ENCODE measurements at regions not wholly inside any gene's neighbourhood (a gene's known extent, or its start where the extent isn't known, plus 50 kb on each side); places are given as distances from the start of the nearest gene placed in this dataset.
"Not testable (repeated sequence)": the region's sequence is repeated elsewhere in the genome, so short reads cannot be mapped to it uniquely, and the experiment has no call there.

- Mint-ChIP-seq H3K4me3 (ENCODE audit: low read depth) (no peak overlapping the region), H3K36me3 (ENCODE audit: low read depth) (no peaks in the 10 kb centered on the region)
- intact Hi-C loops (cut with micrococcal nuclease), result no loop called here
Measured at GRCh38 chr3:66552846-66553245, 52.0 kb upstream of the LRIG1 start.

DNA sequence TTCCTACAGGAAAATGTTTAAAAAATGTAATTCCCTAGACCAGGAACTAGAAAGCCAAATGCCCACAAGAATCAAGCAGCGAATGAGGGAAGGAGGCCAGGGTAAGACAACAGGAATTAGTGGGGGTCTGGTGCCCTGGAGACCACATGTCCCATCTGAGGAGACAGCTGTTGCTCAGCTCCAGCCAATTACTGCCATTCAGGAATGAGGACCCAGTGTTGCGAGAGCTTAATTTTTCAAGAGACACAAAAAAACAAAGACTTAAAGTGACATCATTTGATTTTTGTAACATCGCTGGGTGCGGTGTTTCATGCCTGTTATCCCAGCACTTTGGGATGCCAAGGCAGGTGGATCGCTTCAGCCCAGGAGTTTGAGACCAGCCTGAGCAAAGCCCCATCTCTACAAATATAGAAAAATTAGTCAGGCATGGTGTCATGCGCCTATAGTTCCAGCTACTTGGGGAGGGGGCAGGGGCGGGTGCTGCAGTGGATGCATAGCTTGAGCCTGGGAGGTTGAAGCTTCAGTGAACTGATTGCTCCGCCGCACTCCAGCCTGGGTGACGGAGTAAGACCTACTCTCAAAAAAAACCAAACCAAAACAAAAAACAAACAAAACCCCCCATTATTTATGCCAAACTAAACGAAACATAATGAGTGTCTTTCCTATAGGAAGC is 52.8 kb upstream of the LRIG1 start:
- Mint-ChIP-seq H3K36me3 (ENCODE audit: low read depth) (no peaks in the 10 kb centered on the region), H3K4me1 (ENCODE audit: low read depth) (peaks cover 5% of the 10 kb centered on the region), H3K27ac (no peak overlapping the region), H3K27me3 (ENCODE audit: low read depth) (peaks cover 2% of the 10 kb centered on the region), H3K9me3 (no peaks in the 10 kb centered on the region), H3K4me3 (ENCODE audit: low read depth) (no peak overlapping the region)
- no peak for DNase-seq (ENCODE audit: low spot score)
- intact Hi-C loops (cut with micrococcal nuclease), result no loop called here

More at GRCh38 chr3:66552846-66553245, 52.0 kb upstream of the LRIG1 start:
- Mint-ChIP-seq H3K27ac (no peak overlapping the region), H3K27me3 (ENCODE audit: low read depth) (peaks cover 2% of the 10 kb centered on the region), H3K4me1 (ENCODE audit: low read depth) (peaks cover 5% of the 10 kb centered on the region), H3K9me3 (no peaks in the 10 kb centered on the region)
- DNase-seq (ENCODE audit: low spot score), result no peak

GRCh38 chr3:66554178-66554577 is 53.4 kb upstream of the LRIG1 start:
- Mint-ChIP-seq H3K27me3 (ENCODE audit: low read depth) (peaks cover 2% of the 10 kb centered on the region), H3K4me3 (ENCODE audit: low read depth) (no peak overlapping the region), H3K4me1 (ENCODE audit: low read depth) (peaks cover 5% of the 10 kb centered on the region), H3K27ac (no peak overlapping the region), H3K9me3 (no peaks in the 10 kb centered on the region), H3K36me3 (ENCODE audit: low read depth) (no peaks in the 10 kb centered on the region)
- no peak for DNase-seq (ENCODE audit: low spot score)
- intact Hi-C loops (cut with micrococcal nuclease), result no loop called here

DNA sequence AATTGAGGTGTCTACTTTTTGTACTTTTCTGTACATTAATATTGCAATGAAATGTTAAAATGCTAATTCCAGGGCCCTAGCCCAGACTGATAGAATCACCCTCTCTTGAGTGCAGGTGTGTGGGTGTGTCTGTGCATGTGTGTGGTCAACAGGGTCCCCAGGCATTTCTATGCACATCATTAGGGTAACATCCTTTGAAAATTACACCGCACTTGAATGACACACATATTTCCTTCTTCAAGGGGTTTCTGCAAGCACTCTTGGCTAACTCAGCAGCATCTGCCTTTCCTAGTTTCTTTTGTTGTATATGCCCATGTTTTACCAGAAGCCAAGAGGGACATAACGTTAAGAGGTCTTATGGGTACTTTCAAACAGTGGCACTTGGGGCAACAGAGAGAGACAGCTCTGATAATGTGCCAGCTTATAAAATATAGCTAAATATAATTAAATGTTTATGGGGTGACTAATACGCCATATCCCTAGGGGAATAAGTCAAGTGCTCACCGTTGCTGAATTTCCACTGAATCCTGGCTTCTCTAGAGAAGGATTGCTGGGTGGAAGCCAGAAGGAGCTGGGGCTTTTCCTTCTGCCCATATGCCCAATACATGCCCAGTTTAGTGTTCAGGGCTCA is 54.5 kb upstream of the LRIG1 start:
- Mint-ChIP-seq H3K27me3 (ENCODE audit: low read depth) (no peaks in the 10 kb centered on the region), H3K4me1 (ENCODE audit: low read depth) (peaks cover 5% of the 10 kb centered on the region), H3K36me3 (ENCODE audit: low read depth) (no peaks in the 10 kb centered on the region), H3K4me3 (ENCODE audit: low read depth) (no peak overlapping the region), H3K9me3 (peaks cover 2% of the 10 kb centered on the region), H3K27ac (no peak overlapping the region)
- DNase-seq (ENCODE audit: low spot score), result no peak
- intact Hi-C loops (cut with micrococcal nuclease), result no loop called here

DNA sequence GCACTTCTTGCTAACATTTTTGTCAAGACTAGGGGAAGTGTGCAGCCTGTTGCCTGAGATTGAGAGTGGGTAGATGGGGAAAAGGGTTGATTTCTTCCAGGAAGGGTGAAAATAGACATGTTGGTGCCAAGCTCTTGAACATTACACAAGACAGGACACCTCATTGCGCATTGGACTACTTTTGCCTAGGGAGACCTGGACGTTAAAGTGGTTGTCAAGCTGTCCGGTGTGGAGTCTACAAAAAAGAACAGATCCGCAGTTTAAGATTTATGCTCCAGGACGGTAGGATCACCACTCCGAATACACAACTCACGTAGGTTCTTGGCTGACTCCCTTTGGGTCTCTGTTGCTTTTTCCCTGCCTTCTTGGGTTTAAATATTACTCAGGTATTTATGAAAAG is 56.3 kb upstream of the LRIG1 start:
- Mint-ChIP-seq H3K36me3 (ENCODE audit: low read depth) (no peaks in the 10 kb centered on the region), H3K4me1 (ENCODE audit: low read depth) (peaks cover 5% of the 10 kb centered on the region), H3K27me3 (ENCODE audit: low read depth) (no peaks in the 10 kb centered on the region), H3K27ac (no peak overlapping the region), H3K9me3 (peaks cover 6% of the 10 kb centered on the region), H3K4me3 (ENCODE audit: low read depth) (no peak overlapping the region)
- DNase-seq (ENCODE audit: low spot score), result no peak
- intact Hi-C loops (cut with micrococcal nuclease), result no loop called here

- H3K9me3 Mint-ChIP-seq; intact Hi-C loops (cut with micrococcal nuclease); DNase-seq (ENCODE audit: low spot score); H3K36me3 Mint-ChIP-seq (ENCODE audit: low read depth); H3K27ac Mint-ChIP-seq; H3K27me3 Mint-ChIP-seq (ENCODE audit: low read depth); H3K4me3 Mint-ChIP-seq (ENCODE audit: low read depth); H3K4me1 Mint-ChIP-seq (ENCODE audit: low read depth): not testable (repeated sequence)
Measured at GRCh38 chr3:66559924-66560323, 59.1 kb upstream of the LRIG1 start.

- no peaks in the 10 kb centered on the region for H3K36me3 Mint-ChIP-seq (ENCODE audit: low read depth)
- H3K4me3 Mint-ChIP-seq (ENCODE audit: low read depth), result no peak overlapping the region
- H3K4me1 Mint-ChIP-seq (ENCODE audit: low read depth), result no peaks in the 10 kb centered on the region
- no peak overlapping the region for H3K27ac Mint-ChIP-seq
- intact Hi-C loops (cut with micrococcal nuclease), result no loop called here
- peaks cover 2% of the 10 kb centered on the region for H3K27me3 Mint-ChIP-seq (ENCODE audit: low read depth)
- no peak for DNase-seq (ENCODE audit: low spot score)
- H3K9me3 Mint-ChIP-seq, result peaks cover 6% of the 10 kb centered on the region
Measured at GRCh38 chr3:66561367-66561766, 60.5 kb upstream of the LRIG1 start.

- Mint-ChIP-seq H3K9me3 (peaks cover 4% of the 10 kb centered on the region), H3K4me1 (ENCODE audit: low read depth) (no peaks in the 10 kb centered on the region), H3K27ac (no peak overlapping the region), H3K27me3 (ENCODE audit: low read depth) (peaks cover 6% of the 10 kb centered on the region), H3K4me3 (ENCODE audit: low read depth) (no peak overlapping the region), H3K36me3 (ENCODE audit: low read depth) (no peaks in the 10 kb centered on the region)
- intact Hi-C loops (cut with micrococcal nuclease), result no loop called here
- DNase-seq (ENCODE audit: low spot score), result no peak
Measured at GRCh38 chr3:66565301-66565700, 64.5 kb upstream of the LRIG1 start.

DNA sequence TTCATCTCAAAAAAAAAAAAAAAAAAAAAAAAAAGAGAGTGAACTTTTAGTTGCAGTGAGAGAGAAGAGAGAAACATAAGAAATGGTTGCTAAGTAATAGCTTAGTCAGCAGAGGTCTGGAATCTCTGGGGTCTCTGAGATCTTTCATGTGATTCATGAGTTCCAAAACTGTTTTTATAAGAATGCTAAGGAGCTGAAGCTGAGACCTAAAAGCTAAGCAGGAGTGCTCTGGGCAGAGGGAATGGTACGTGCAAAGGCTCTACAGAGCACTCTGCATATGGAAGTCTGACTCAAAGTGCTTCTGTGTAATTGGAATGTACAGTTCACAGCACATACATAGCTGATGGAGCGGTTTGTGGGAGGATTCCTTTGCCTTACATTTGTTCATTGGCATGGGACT is 66.3 kb upstream of the LRIG1 start:
- no peaks in the 10 kb centered on the region for H3K4me1 Mint-ChIP-seq (ENCODE audit: low read depth)
- H3K9me3 Mint-ChIP-seq, result no peaks in the 10 kb centered on the region
- intact Hi-C loops (cut with micrococcal nuclease), result no loop called here
- no peak overlapping the region for H3K27ac Mint-ChIP-seq
- DNase-seq (ENCODE audit: low spot score), result no peak
- H3K4me3 Mint-ChIP-seq (ENCODE audit: low read depth), result no peak overlapping the region
- peaks cover 6% of the 10 kb centered on the region for H3K27me3 Mint-ChIP-seq (ENCODE audit: low read depth)
- H3K36me3 Mint-ChIP-seq (ENCODE audit: low read depth), result no peaks in the 10 kb centered on the region

DNA sequence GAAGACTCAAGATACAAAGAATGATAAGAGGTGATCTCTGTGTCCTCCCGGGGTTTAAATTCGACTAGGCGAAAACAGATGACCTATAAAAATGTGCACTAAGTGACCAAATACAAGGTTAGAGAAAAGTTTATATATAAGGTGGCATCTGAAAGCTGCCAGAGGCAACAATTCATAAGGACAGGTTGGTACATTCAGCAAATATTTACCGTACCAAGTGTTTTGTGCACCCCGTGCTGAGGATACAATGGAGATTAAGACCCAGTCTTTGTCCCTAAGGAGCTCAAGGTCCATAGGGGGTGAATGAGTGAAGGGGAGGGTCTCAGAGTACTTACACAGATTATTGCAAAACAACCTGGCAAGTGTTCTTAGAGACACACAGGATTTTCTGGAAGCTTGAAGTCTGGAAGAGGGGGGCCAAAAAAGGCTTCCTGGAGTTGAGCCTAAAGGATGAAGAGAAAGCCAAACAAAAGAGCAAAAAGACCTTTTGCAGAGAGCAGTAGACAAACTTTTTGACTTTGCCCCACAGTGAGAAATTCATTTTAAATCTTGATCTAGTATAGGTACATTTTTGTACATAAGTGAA is 71.4 kb upstream of the LRIG1 start:
- no peak for DNase-seq (ENCODE audit: low spot score)
- Mint-ChIP-seq H3K27ac (no peak overlapping the region), H3K9me3 (no peaks in the 10 kb centered on the region), H3K36me3 (ENCODE audit: low read depth) (no peaks in the 10 kb centered on the region), H3K4me1 (ENCODE audit: low read depth) (peaks cover 4% of the 10 kb centered on the region), H3K27me3 (ENCODE audit: low read depth) (peaks cover 4% of the 10 kb centered on the region), H3K4me3 (ENCODE audit: low read depth) (no peak overlapping the region)
- intact Hi-C loops (cut with micrococcal nuclease), result no loop called here

DNA sequence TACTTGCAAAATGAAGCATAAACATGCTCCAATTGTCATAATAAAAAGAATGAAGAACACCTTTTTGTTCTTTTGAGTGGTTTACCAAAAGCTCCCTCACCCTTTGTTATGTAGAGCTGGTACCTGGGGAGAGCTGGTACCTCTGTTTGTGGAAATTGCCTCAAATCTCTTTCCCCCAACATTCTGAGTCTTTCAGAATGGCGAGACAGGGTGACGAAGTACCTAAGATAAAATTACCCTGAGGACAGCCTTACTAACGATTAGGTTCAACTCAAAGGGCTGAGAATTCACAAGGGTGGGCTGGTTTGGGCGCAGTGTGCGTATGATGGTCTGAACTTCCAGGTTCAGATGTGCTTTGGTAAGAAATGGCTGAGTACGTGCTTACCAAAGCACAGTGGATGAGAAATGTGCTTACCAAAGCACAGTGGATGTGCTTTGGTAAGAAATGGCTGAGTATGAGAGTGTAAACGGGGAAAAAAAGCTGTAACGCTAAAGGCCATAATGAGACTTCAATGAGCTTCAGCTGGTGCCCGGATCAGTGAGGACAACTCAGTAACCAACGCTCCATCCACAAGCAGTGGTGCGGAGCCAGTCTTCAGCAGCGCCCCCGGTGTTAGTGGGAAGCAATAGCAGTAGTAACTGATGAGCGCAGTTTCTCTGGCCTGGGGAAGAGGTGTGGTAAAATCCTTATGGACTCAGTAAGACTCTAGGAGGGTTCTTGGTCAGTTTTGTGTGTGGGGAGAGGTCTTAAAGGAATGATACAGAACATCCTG is 72.3 kb upstream of the LRIG1 start:
- Mint-ChIP-seq H3K4me3 (ENCODE audit: low read depth) (no peak overlapping the region), H3K4me1 (ENCODE audit: low read depth) (peaks cover 4% of the 10 kb centered on the region), H3K9me3 (no peaks in the 10 kb centered on the region), H3K36me3 (ENCODE audit: low read depth) (no peaks in the 10 kb centered on the region), H3K27ac (no peak overlapping the region), H3K27me3 (ENCODE audit: low read depth) (peaks cover 4% of the 10 kb centered on the region)
- DNase-seq (ENCODE audit: low spot score), result no peak
- intact Hi-C loops (cut with micrococcal nuclease), result no loop called here

DNA sequence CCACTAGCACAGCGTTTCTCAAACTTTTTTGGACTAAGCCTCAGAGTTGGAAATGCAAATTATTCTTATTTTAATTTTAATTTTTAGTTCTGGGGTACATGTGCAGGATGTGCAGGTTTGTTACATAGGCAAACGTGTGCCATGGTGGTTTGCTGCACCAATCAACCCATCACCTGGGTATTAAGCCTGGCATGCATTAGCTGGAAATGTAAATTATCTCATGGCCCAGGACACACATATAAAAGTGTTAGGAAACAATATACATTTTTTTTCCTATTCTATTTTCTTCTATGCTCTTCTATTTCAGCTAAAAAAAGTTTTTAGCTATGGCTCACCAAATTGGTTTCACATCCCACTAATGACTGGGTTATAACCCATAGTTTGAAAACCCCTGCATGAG is 73.3 kb upstream of the LRIG1 start:
- H3K36me3 Mint-ChIP-seq (ENCODE audit: low read depth), result no peaks in the 10 kb centered on the region

More for the DNA sequence above, 73.3 kb upstream of the LRIG1 start:
- DNase-seq (ENCODE audit: low spot score), result no peak
- Mint-ChIP-seq H3K9me3 (peaks cover 9% of the 10 kb centered on the region), H3K4me3 (ENCODE audit: low read depth) (no peak overlapping the region), H3K4me1 (ENCODE audit: low read depth) (peaks cover 4% of the 10 kb centered on the region), H3K27me3 (ENCODE audit: low read depth) (peaks cover 5% of the 10 kb centered on the region), H3K27ac (no peak overlapping the region)
- intact Hi-C loops (cut with micrococcal nuclease), result no loop called here

Measured in activated T-helper 2 cell treated with anti-CD3 and anti-CD28 coated beads, Interferon-gamma antibody, Interleukin-2, Interleukin-4, amounts not matched to agents 10 μg/mL and 5 μg/mL and 100 μg/mL, durations not matched to agents 14 hours and 24 hours and 36 hours (primary cell).